LHCN-M2 (cell line): ENCODE measurements at regions not wholly inside any gene's neighbourhood (a gene's known extent, or its start where the extent isn't known, plus 50 kb on each side); places are given as distances from the start of the nearest gene placed in this dataset.

Experiments used
- DNase-seq: peaks from one replicate; pipeline ENCODE4 v3.0.0-alpha.2; 2012; ENCODE audit warnings: low read depth

GRCh38 chr1:198903621-198904020 lies 264.8 kb downstream of the PTPRC start:
- no peak for DNase-seq

GRCh38 chr1:198904321-198904720 lies 265.5 kb downstream of the PTPRC start:
- peak; percentile 51 for DNase-seq

GRCh38 chr1:198906739-198907422 lies 268.0 kb downstream of the PTPRC start:
- DNase-seq, result no peak

- no peak for DNase-seq
Measured at GRCh38 chr1:198907423-198907746, 268.5 kb downstream of the PTPRC start.

GRCh38 chr1:198908995-198909394 lies 270.2 kb downstream of the PTPRC start:
- no peak for DNase-seq

GRCh38 chr1:198909973-198910372 lies 271.1 kb downstream of the PTPRC start:
- peak; percentile 51 for DNase-seq

GRCh38 chr1:198910816-198911215 lies 272.0 kb downstream of the PTPRC start:
- no peak for DNase-seq

GRCh38 chr1:198912046-198912445 lies 273.2 kb downstream of the PTPRC start:
- no peak for DNase-seq

- no peak for DNase-seq
Measured at GRCh38 chr1:198913667-198914066, 274.8 kb downstream of the PTPRC start.

- DNase-seq, result no peak
Measured at GRCh38 chr1:198915327-198916231, 276.7 kb downstream of the PTPRC start.

- DNase-seq, result no peak
Measured at GRCh38 chr1:198917226-198917625, 278.4 kb downstream of the PTPRC start.

GRCh38 chr1:198918920-198919319 lies 280.1 kb downstream of the PTPRC start:
- peak; percentile 42 for DNase-seq

- no peak for DNase-seq
Measured at GRCh38 chr1:198919667-198920398, 281.0 kb downstream of the PTPRC start.

GRCh38 chr1:198922638-198923430 lies 284.0 kb downstream of the PTPRC start:
- DNase-seq, result no peak

GRCh38 chr1:198923993-198924392 lies 285.2 kb downstream of the PTPRC start:
- DNase-seq, result no peak

- DNase-seq, result no peak
Measured at GRCh38 chr1:198925567-198925966, 286.7 kb downstream of the PTPRC start.

- DNase-seq, result no peak
Measured at GRCh38 chr1:198927129-198927528, 288.3 kb downstream of the PTPRC start.

- no peak for DNase-seq
Measured at GRCh38 chr1:198929111-198929604, 290.3 kb downstream of the PTPRC start.

GRCh38 chr1:198929961-198930599 lies 291.2 kb downstream of the PTPRC start:
- DNase-seq, result no peak

- no peak for DNase-seq
Measured at GRCh38 chr1:198932351-198932991, 293.6 kb downstream of the PTPRC start.
